ENCODE measurements at regions not wholly inside any gene's neighbourhood (a gene's known extent, or its start where the extent isn't known, plus 50 kb on each side); places are given as distances from the start of the nearest gene placed in this dataset.

- no peak for TF ChIP-seq CTCF (IDR thresholded peaks at IDR 0.05; ENCODE audit: insufficient read depth, low read depth, low read length)
- TF ChIP-seq EZH2 (IDR thresholded peaks at IDR 0.05; ENCODE audit: insufficient read depth, low read length) = no peak
Measured at GRCh38 chr1:191086910-191087309, 609.2 kb upstream of the BRINP3 start.
